Liver (tissue), 8 donors: ENCODE measurements at regions not wholly inside any gene's neighbourhood (a gene's known extent, or its start where the extent isn't known, plus 50 kb on each side); places are given as distances from the start of the nearest gene placed in this dataset.

Experiments used
- DNase-seq: peaks from one replicate; pipeline ENCODE4 v3.0.0-alpha.2; 2017; ENCODE audit warnings: low spot score
- H3K27ac ChIP-seq, 2 donors: one replicate each; pipeline ENCODE4 v1.7.0; 2013; ENCODE audit warnings: inconsistent platforms in 2 of 2, low read length in 2 of 2, control low read depth in 1 of 2, low read depth in 1 of 2, mild to moderate bottlenecking in 1 of 2
- H3K27me3 ChIP-seq, 4 donors: one replicate each; pipeline versions ENCODE4 v1.6.1 to v1.7.0; 2013; ENCODE audit warnings: low read length in 3 of 4, inconsistent platforms in 1 of 4, mild to moderate bottlenecking in 1 of 4, moderate library complexity in 1 of 4; ENCODE audit not compliant: control insufficient read depth in 4 of 4, insufficient read depth in 4 of 4
- H3K36me3 ChIP-seq, 4 donors: one replicate each; pipeline versions ENCODE4 v1.6.1 to v1.7.0; 2013; ENCODE audit warnings: low read length in 3 of 4, mild to moderate bottlenecking in 3 of 4, low read depth in 1 of 4, moderate library complexity in 1 of 4; ENCODE audit not compliant: control insufficient read depth in 4 of 4, insufficient read depth in 3 of 4
- H3K4me1 ChIP-seq, 4 donors: one replicate each; pipeline versions ENCODE4 v1.6.1 to v1.7.0; 2013; ENCODE audit warnings: low read length in 3 of 4, mild to moderate bottlenecking in 3 of 4, moderate library complexity in 1 of 4; ENCODE audit not compliant: control insufficient read depth in 4 of 4, insufficient read depth in 4 of 4
- H3K4me3 ChIP-seq, 3 donors: one replicate each; pipeline versions ENCODE4 v1.6.1 to v1.7.0; 2013; ENCODE audit warnings: low read length in 3 of 3, control low read depth in 1 of 3, low read depth in 1 of 3, mild to moderate bottlenecking in 1 of 3
- H3K9ac ChIP-seq, 2 donors: one replicate each; pipeline ENCODE4 v1.7.0; 2013; ENCODE audit warnings: low read length in 2 of 2, mild to moderate bottlenecking in 2 of 2, moderate library complexity in 2 of 2, control low read depth in 1 of 2, low read depth in 1 of 2
- H3K9me3 ChIP-seq, 4 donors: one replicate each; pipeline versions ENCODE4 v1.6.1 to v1.7.0; 2013; ENCODE audit warnings: low read length in 3 of 4; ENCODE audit not compliant: control insufficient read depth in 4 of 4
- ATF3 ChIP-seq: IDR thresholded peaks from 2 replicates; pipeline ENCODE4 v1.6.1; 2016; ENCODE audit warnings: antibody characterized with exemption
- CTCF ChIP-seq: fragments of 150-350 bp; IDR thresholded peaks from 2 replicates; pipeline ENCODE4 v1.5.1; 2017; ENCODE audit warnings: improper control_type of control experiment, low read depth, low read length; ENCODE audit not compliant: missing input control
- EGR1 ChIP-seq, 2 donors: IDR thresholded peaks; 2 replicates each; pipeline ENCODE4 v1.6.1; 2016 to 2018; ENCODE audit warnings: antibody characterized with exemption in 2 of 2, low read depth in 2 of 2
- FOXA1 ChIP-seq: IDR thresholded peaks from 2 replicates; pipeline ENCODE4 v1.6.1; 2016; ENCODE audit warnings: antibody characterized with exemption
- FOXA2 ChIP-seq: IDR thresholded peaks from 2 replicates; pipeline ENCODE4 v1.6.1; 2016; ENCODE audit warnings: antibody characterized with exemption
- GABPA ChIP-seq, 2 donors: IDR thresholded peaks in 1 of 2; conservative IDR thresholded peaks in 1 of 2; 2 replicates each; pipeline ENCODE4 v1.6.1; 2016; ENCODE audit warnings: antibody characterized with exemption in 2 of 2, mild to moderate bottlenecking in 1 of 2, moderate library complexity in 1 of 2
- HNF4A ChIP-seq, 2 donors: conservative IDR thresholded peaks; 2 replicates each; pipeline ENCODE4 v1.6.1; 2016; ENCODE audit warnings: antibody characterized with exemption in 2 of 2, mild to moderate bottlenecking in 2 of 2
- HNF4G ChIP-seq: IDR thresholded peaks from 2 replicates; pipeline ENCODE4 v1.6.1; 2016; ENCODE audit warnings: antibody characterized with exemption
- JUND ChIP-seq, 2 donors: IDR thresholded peaks; 2 replicates each; pipeline ENCODE4 v1.6.1; 2016; ENCODE audit warnings: antibody characterized with exemption in 2 of 2
- MAX ChIP-seq: IDR thresholded peaks from 2 replicates; pipeline ENCODE4 v1.6.1; 2016; ENCODE audit warnings: antibody characterized with exemption
- NR2F2 ChIP-seq: IDR thresholded peaks from 2 replicates; pipeline ENCODE4 v1.6.1; 2016; ENCODE audit warnings: antibody characterized with exemption
- RAD21 ChIP-seq, 2 donors: IDR thresholded peaks; 2 replicates each; pipeline ENCODE4 v1.6.1; 2016; ENCODE audit warnings: antibody characterized with exemption in 2 of 2, mild to moderate bottlenecking in 2 of 2
- REST ChIP-seq: IDR thresholded peaks from 2 replicates; pipeline ENCODE4 v1.6.1; 2016; ENCODE audit warnings: antibody characterized with exemption, mild to moderate bottlenecking
- RXRA ChIP-seq, 2 donors: IDR thresholded peaks; 2 replicates each; pipeline ENCODE4 v1.6.1; 2017 to 2018; ENCODE audit warnings: antibody characterized with exemption in 2 of 2, mild to moderate bottlenecking in 1 of 2
- SP1 ChIP-seq: IDR thresholded peaks from 2 replicates; pipeline ENCODE4 v1.6.1; 2018; ENCODE audit warnings: antibody characterized with exemption, mild to moderate bottlenecking
- TAF1 ChIP-seq: conservative IDR thresholded peaks from 2 replicates; pipeline ENCODE4 v1.6.1; 2016; ENCODE audit warnings: antibody characterized with exemption, mild to moderate bottlenecking
- YY1 ChIP-seq: IDR thresholded peaks from 2 replicates; pipeline ENCODE4 v1.6.1; 2016; ENCODE audit warnings: antibody characterized with exemption, mild to moderate bottlenecking
- ZBTB33 ChIP-seq: IDR thresholded peaks from 2 replicates; pipeline ENCODE4 v1.6.1; 2016; ENCODE audit warnings: antibody characterized with exemption
- WGBS: extraction: QIAGEN DNeasy Blood & Tissue Kit; methylation state at CpG from one replicate; pipeline ENCODE4 v1.1.7; 2013; 5-methylcytosine and 5-hydroxymethylcytosine counted together
- donor health status: healthy.
- donor health status: healthy.
- donor health status: healthy.
- donor health status: healthy.
- donor health status: healthy.

- H3K9me3 ChIP-seq, result no peaks in the 10 kb centered on the region
- DNase-seq, result no peak
Measured at GRCh38 chr9:118163751-118164150, 459.5 kb downstream of the TLR4 start.

GRCh38 chr9:118165451-118165850 is 461.2 kb downstream of the TLR4 start:
- H3K27ac ChIP-seq, result no peak overlapping the region
- no peaks in the 10 kb centered on the region for H3K36me3 ChIP-seq
- no peak for DNase-seq
- H3K4me3 ChIP-seq, result no peak overlapping the region
- 71% methylated on average over 1 of the region's 1 CpG for WGBS
- no peak overlapping the region for H3K9ac ChIP-seq
- H3K9me3 ChIP-seq, result no peaks in the 10 kb centered on the region
- no peaks in the 10 kb centered on the region for H3K4me1 ChIP-seq
- TF ChIP-seq FOXA2 (no peak), HNF4A (conservative IDR thresholded peaks at IDR 0.05) (no peak), GABPA (IDR thresholded peaks at IDR 0.05 in 1 of 2, conservative IDR thresholded peaks at IDR 0.05 in 1 of 2) (no peak), CTCF (no peak), RAD21 (IDR thresholded peaks at IDR 0.05) (no peak), RXRA (IDR thresholded peaks at IDR 0.05) (no peak), ATF3 (no peak), TAF1 (no peak), SP1 (no peak), REST (no peak), NR2F2 (no peak), MAX (no peak), FOXA1 (no peak), ZBTB33 (no peak), JUND (IDR thresholded peaks at IDR 0.05) (no peak), EGR1 (IDR thresholded peaks at IDR 0.05; ENCODE audit: low read depth in 2 of 2) (no peak), HNF4G (no peak), YY1 (no peak)
- H3K27me3 ChIP-seq, result peaks cover 0 to 13% (median 0%) of the 10 kb centered on the region in 4 donors

More at GRCh38 chr9:118163751-118164150, 459.5 kb downstream of the TLR4 start:
- Histone ChIP-seq H3K27ac (no peak overlapping the region), H3K4me3 (no peak overlapping the region), H3K4me1 (no peaks in the 10 kb centered on the region), H3K36me3 (no peaks in the 10 kb centered on the region), H3K27me3 (peaks cover 0 to 8% (median 0%) of the 10 kb centered on the region in 4 donors), H3K9ac (no peak overlapping the region)
- WGBS, result 79% methylated on average over 2 of the region's 2 CpGs
- no peak for TF ChIP-seq YY1
- no peak for TF ChIP-seq HNF4G
- TF ChIP-seq RAD21 (IDR thresholded peaks at IDR 0.05), result no peak
- no peak for TF ChIP-seq HNF4A (conservative IDR thresholded peaks at IDR 0.05)
- TF ChIP-seq TAF1, result no peak
- TF ChIP-seq GABPA (IDR thresholded peaks at IDR 0.05 in 1 of 2, conservative IDR thresholded peaks at IDR 0.05 in 1 of 2), result no peak
- no peak for TF ChIP-seq NR2F2
- no peak for TF ChIP-seq FOXA1
- TF ChIP-seq EGR1 (IDR thresholded peaks at IDR 0.05; ENCODE audit: low read depth in 2 of 2), result no peak
- TF ChIP-seq SP1, result no peak
- TF ChIP-seq ATF3, result no peak
- TF ChIP-seq JUND (IDR thresholded peaks at IDR 0.05), result no peak
